Activated CD8-positive, alpha-beta memory T cell treated with anti-CD3 and anti-CD28 coated beads, Interleukin-2, amount 10 ng/mL, durations not matched to agents 7 days and 5 days (primary cell): ENCODE measurements at regions not wholly inside any gene's neighbourhood (a gene's known extent, or its start where the extent isn't known, plus 50 kb on each side); places are given as distances from the start of the nearest gene placed in this dataset.
"Not testable (repeated sequence)": the region's sequence is repeated elsewhere in the genome, so short reads cannot be mapped to it uniquely, and the experiment has no call there.

Experiments used
- ATAC-seq: fragments of 150-1000 bp; cut with Tn5 transposase; one replicate; pipeline ENCODE4 v1.10.0; 2021; ENCODE audit warnings: moderate library complexity
- CTCF ChIA-PET: fragments of 350-600 bp; sonication (Branson Sonifier 250); formaldehyde crosslinking; loops from one replicate; lab custom pipeline; 2021; ENCODE audit warnings: antibody characterized with exemption; lab: Charles Lee
- DNase-seq: peaks from one replicate; pipeline ENCODE4 v3.0.0-alpha.2; 2020
- H3K27ac Mint-ChIP-seq: one replicate; pipeline ENCODE4 v1.8.0; 2021; ENCODE audit warnings: mild to moderate bottlenecking, mixed read lengths
- H3K27me3 Mint-ChIP-seq: one replicate; pipeline ENCODE4 v1.8.0; 2021; ENCODE audit warnings: mixed read lengths
- H3K36me3 Mint-ChIP-seq: one replicate; pipeline ENCODE4 v1.8.0; 2021; ENCODE audit warnings: mild to moderate bottlenecking, mixed read lengths
- H3K4me1 Mint-ChIP-seq: one replicate; pipeline ENCODE4 v1.8.0; 2021; ENCODE audit warnings: mixed read lengths
- H3K4me3 Mint-ChIP-seq: one replicate; pipeline ENCODE4 v1.8.0; 2021; ENCODE audit warnings: mild to moderate bottlenecking, moderate library complexity, mixed read lengths
- H3K9me3 Mint-ChIP-seq: one replicate; pipeline ENCODE4 v1.8.0; 2022; ENCODE audit warnings: low read depth, mixed read lengths

- peaks cover 2% of the 10 kb centered on the region for H3K36me3 Mint-ChIP-seq
- no peaks in the 10 kb centered on the region for H3K9me3 Mint-ChIP-seq
- peaks cover 19% of the 10 kb centered on the region for H3K4me1 Mint-ChIP-seq
- CTCF ChIA-PET = no interaction called here
- no peak overlapping the region for H3K4me3 Mint-ChIP-seq
- no peak overlapping the region for H3K27ac Mint-ChIP-seq
- ATAC-seq (no peak), DNase-seq (no peak)
- H3K27me3 Mint-ChIP-seq = no peaks in the 10 kb centered on the region
These were observed 289.4 kb upstream of the GJE1 start for GRCh38 chr6:141843178-141843834.

- DNase-seq (no peak), ATAC-seq (no peak)
- CTCF ChIA-PET = no interaction called here
- Mint-ChIP-seq H3K27ac (no peak overlapping the region), H3K4me3 (no peak overlapping the region), H3K36me3 (peaks cover under 1% of the 10 kb centered on the region), H3K4me1 (no peaks in the 10 kb centered on the region), H3K27me3 (no peaks in the 10 kb centered on the region), H3K9me3 (no peaks in the 10 kb centered on the region)
These were observed 299.6 kb upstream of the GJE1 start for GRCh38 chr6:141833001-141833655.

- no peak overlapping the region for H3K4me3 Mint-ChIP-seq
- no peak overlapping the region for H3K27ac Mint-ChIP-seq
- DNase-seq = no peak
- no peaks in the 10 kb centered on the region for H3K4me1 Mint-ChIP-seq
- H3K36me3 Mint-ChIP-seq = peaks cover 1% of the 10 kb centered on the region
- H3K27me3 Mint-ChIP-seq = no peaks in the 10 kb centered on the region
- CTCF ChIA-PET = no interaction called here
- no peaks in the 10 kb centered on the region for H3K9me3 Mint-ChIP-seq
- ATAC-seq = no peak
These were observed 302.2 kb upstream of the GJE1 start for GRCh38 chr6:141830530-141830929.

- ATAC-seq (no peak), DNase-seq (no peak)
- Mint-ChIP-seq H3K4me3 (no peak overlapping the region), H3K36me3 (peaks cover 3% of the 10 kb centered on the region), H3K4me1 (no peaks in the 10 kb centered on the region), H3K9me3 (peaks cover 2% of the 10 kb centered on the region), H3K27me3 (no peaks in the 10 kb centered on the region), H3K27ac (no peak overlapping the region)
- CTCF ChIA-PET = no interaction called here
These were observed 303.0 kb upstream of the GJE1 start for GRCh38 chr6:141829566-141830360.

GRCh38 chr6:141824350-141824749, 308.4 kb upstream of the GJE1 start:
- Mint-ChIP-seq H3K27me3 (no peaks in the 10 kb centered on the region), H3K4me1 (no peaks in the 10 kb centered on the region), H3K27ac (no peak overlapping the region), H3K9me3 (peaks cover 2% of the 10 kb centered on the region), H3K36me3 (peaks cover 3% of the 10 kb centered on the region), H3K4me3 (no peak overlapping the region)
- ATAC-seq = no peak
- CTCF ChIA-PET = no interaction called here
- no peak for DNase-seq

- H3K27ac Mint-ChIP-seq, H3K27me3 Mint-ChIP-seq, CTCF ChIA-PET, H3K9me3 Mint-ChIP-seq, H3K4me1 Mint-ChIP-seq, DNase-seq, ATAC-seq, H3K36me3 Mint-ChIP-seq, H3K4me3 Mint-ChIP-seq: not testable (repeated sequence)
These were observed 317.7 kb upstream of the GJE1 start for GRCh38 chr6:141815039-141815438.

- no peak for DNase-seq
- CTCF ChIA-PET = no interaction called here
- ATAC-seq = no peak
- no peak overlapping the region for H3K27ac Mint-ChIP-seq
- H3K36me3 Mint-ChIP-seq = no peaks in the 10 kb centered on the region
- H3K4me1 Mint-ChIP-seq = peaks cover 3% of the 10 kb centered on the region
- H3K9me3 Mint-ChIP-seq = no peaks in the 10 kb centered on the region
- no peaks in the 10 kb centered on the region for H3K27me3 Mint-ChIP-seq
- no peak overlapping the region for H3K4me3 Mint-ChIP-seq
These were observed 322.8 kb upstream of the GJE1 start for GRCh38 chr6:141809901-141810300.

GRCh38 chr6:141808662-141809061, 324.1 kb upstream of the GJE1 start:
- Mint-ChIP-seq H3K4me3 (no peak overlapping the region), H3K27ac (no peak overlapping the region), H3K36me3 (no peaks in the 10 kb centered on the region), H3K9me3 (no peaks in the 10 kb centered on the region), H3K27me3 (no peaks in the 10 kb centered on the region), H3K4me1 (peaks cover 6% of the 10 kb centered on the region)
- no peak for DNase-seq
- CTCF ChIA-PET = no interaction called here
- ATAC-seq = no peak

GRCh38 chr6:141800973-141801372, 331.8 kb upstream of the GJE1 start:
- ATAC-seq, H3K36me3 Mint-ChIP-seq: not testable (repeated sequence)

GRCh38 chr6:141790921-141791320, 341.8 kb upstream of the GJE1 start:
- H3K4me1 Mint-ChIP-seq = no peaks in the 10 kb centered on the region
- H3K9me3 Mint-ChIP-seq = peaks cover 2% of the 10 kb centered on the region
- H3K27ac Mint-ChIP-seq = no peak overlapping the region
- no peaks in the 10 kb centered on the region for H3K36me3 Mint-ChIP-seq
- ATAC-seq (no peak), DNase-seq (no peak)
- no peaks in the 10 kb centered on the region for H3K27me3 Mint-ChIP-seq
- CTCF ChIA-PET = no interaction called here
- H3K4me3 Mint-ChIP-seq = no peak overlapping the region

More at GRCh38 chr6:141800973-141801372, 331.8 kb upstream of the GJE1 start:
- H3K9me3 Mint-ChIP-seq, H3K27ac Mint-ChIP-seq, H3K27me3 Mint-ChIP-seq, DNase-seq, CTCF ChIA-PET, H3K4me1 Mint-ChIP-seq, H3K4me3 Mint-ChIP-seq: not testable (repeated sequence)

GRCh38 chr6:141788096-141788495, 344.6 kb upstream of the GJE1 start:
- ATAC-seq = no peak
- CTCF ChIA-PET = no interaction called here

GRCh38 chr6:141783585-141783984, 349.1 kb upstream of the GJE1 start:
- CTCF ChIA-PET = no interaction called here
- no peaks in the 10 kb centered on the region for H3K4me1 Mint-ChIP-seq
- H3K9me3 Mint-ChIP-seq = peaks cover 2% of the 10 kb centered on the region
- no peaks in the 10 kb centered on the region for H3K36me3 Mint-ChIP-seq
- no peaks in the 10 kb centered on the region for H3K27me3 Mint-ChIP-seq
- DNase-seq (no peak), ATAC-seq (no peak)
- no peak overlapping the region for H3K27ac Mint-ChIP-seq
- no peak overlapping the region for H3K4me3 Mint-ChIP-seq

More at GRCh38 chr6:141788096-141788495, 344.6 kb upstream of the GJE1 start:
- Mint-ChIP-seq H3K4me3 (no peak overlapping the region), H3K27me3 (no peaks in the 10 kb centered on the region), H3K9me3 (peaks cover 2% of the 10 kb centered on the region), H3K36me3 (no peaks in the 10 kb centered on the region), H3K27ac (no peak overlapping the region), H3K4me1 (no peaks in the 10 kb centered on the region)
- no peak for DNase-seq

GRCh38 chr6:141780296-141780695, 352.4 kb upstream of the GJE1 start:
- Mint-ChIP-seq H3K9me3 (peaks cover 2% of the 10 kb centered on the region), H3K4me1 (no peaks in the 10 kb centered on the region), H3K4me3 (no peak overlapping the region), H3K36me3 (no peaks in the 10 kb centered on the region), H3K27ac (no peak overlapping the region), H3K27me3 (no peaks in the 10 kb centered on the region)
- DNase-seq = no peak
- ATAC-seq = no peak
- CTCF ChIA-PET = no interaction called here

- CTCF ChIA-PET = no interaction called here
- H3K9me3 Mint-ChIP-seq = peaks cover 2% of the 10 kb centered on the region
- H3K4me1 Mint-ChIP-seq = no peaks in the 10 kb centered on the region
- H3K4me3 Mint-ChIP-seq = no peak overlapping the region
- H3K36me3 Mint-ChIP-seq = no peaks in the 10 kb centered on the region
- no peak overlapping the region for H3K27ac Mint-ChIP-seq
- H3K27me3 Mint-ChIP-seq = no peaks in the 10 kb centered on the region
- DNase-seq = no peak
- ATAC-seq = no peak
These were observed 368.3 kb upstream of the GJE1 start for GRCh38 chr6:141764388-141764787.
